ENCODE measurements at regions not wholly inside any gene's neighbourhood (a gene's known extent, or its start where the extent isn't known, plus 50 kb on each side); places are given as distances from the start of the nearest gene placed in this dataset.
"Not testable (repeated sequence)": the region's sequence is repeated elsewhere in the genome, so short reads cannot be mapped to it uniquely, and the experiment has no call there.

- DNase-seq, result not testable (repeated sequence)
Observed at GRCh38 chr5:153296251-153296844, 194.1 kb upstream of the GRIA1 start.

DNA sequence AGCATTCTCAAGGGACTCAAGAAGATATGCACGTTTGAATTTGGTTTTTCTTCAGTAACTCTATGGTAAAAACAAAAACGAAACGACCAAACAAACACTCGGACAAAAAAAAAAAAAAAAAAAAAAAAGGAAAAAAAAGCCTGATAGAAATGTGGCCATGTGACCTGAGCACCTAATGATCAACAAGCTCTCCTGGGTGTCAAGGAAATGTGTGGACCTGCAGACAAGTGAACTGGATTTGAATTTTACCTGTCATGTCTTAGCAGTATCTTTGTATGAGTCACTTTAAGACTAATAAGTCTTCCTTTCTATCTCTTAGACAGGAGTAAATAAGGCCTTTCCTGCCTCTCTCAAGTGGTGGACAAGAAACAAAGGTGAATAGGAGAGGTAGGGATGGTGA lies 190.6 kb upstream of the GRIA1 start:
- DNase-seq, result no peak

DNA sequence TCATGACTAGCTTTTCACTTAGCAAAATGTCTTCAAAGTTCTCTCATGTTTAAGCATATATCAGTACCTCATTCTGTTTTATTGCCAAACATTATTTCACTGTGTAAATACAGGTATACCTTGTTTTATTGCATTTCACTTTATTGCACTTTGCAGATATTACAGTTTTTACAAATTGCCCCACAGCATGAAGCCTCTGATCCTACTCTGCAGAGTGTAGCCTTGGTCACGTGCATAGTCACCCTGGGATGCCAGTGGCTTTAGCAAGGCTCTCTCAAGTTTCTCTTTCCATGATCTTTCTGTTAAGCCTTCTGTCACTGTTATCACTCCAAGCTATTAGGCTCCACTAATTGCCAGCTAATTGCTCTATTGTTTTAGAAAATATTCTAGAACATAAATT lies 182.2 kb upstream of the GRIA1 start:
- no peak for DNase-seq

DNA sequence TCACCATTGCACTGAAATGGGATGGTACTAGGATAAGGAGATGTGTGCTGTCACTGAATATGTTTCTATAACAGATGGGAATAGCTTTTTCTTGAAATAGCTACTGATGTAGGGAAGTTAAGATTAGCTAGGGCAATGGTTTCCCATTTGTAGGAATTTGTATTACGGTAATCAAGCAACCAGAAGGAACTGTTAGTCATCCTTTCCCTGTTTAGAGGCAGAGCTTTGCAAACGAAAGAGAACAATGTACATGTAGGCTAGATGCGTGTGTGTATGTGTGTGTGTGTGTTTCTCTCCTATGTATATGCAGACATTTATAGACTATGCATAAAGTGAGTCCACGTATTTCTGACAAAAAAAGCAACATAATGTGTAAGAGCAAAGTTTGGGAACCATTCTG lies 171.9 kb upstream of the GRIA1 start:
- DNase-seq, result no peak

DNA sequence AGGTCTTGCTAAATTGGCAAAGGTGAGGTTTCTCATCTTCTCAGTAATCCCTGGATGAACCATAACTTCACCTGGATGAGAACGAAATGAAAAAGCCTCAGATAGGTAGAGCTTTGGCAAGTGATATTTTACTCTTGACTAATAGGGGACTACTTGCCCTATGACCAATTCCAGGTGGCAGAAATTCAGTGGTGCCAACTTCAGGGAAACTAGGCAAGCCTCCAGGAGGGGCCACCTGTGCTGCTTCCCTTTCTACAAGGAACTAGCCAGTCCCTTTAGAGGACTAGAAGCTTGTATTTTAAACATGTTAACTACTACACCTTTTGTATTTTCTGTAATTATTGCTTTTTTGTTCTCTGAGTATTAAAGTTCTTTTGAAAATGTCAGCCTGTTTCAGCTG lies 169.0 kb upstream of the GRIA1 start:
- no peak for DNase-seq

GRCh38 chr5:153340139-153340538 lies 150.3 kb upstream of the GRIA1 start:
- no peak for DNase-seq

DNA sequence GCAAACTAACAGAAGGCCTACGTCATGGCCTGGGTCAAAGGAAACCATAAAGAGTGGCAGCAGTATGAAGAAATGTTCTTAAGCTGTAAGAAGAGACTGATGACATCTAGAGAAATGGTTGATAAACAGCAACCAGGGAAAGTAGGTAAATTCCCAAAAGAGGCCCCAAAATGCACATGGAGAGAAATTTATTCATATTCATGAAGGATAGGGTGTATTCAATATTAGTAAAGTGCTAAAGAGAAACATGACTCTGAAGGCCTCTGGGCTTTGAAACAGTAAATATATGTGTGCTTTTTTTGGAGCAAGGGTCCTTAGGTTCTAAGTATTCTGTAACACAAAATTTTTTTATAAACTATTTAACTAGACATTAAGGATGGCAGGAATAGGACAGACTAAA lies 149.7 kb upstream of the GRIA1 start:
- no peak for DNase-seq

DNA sequence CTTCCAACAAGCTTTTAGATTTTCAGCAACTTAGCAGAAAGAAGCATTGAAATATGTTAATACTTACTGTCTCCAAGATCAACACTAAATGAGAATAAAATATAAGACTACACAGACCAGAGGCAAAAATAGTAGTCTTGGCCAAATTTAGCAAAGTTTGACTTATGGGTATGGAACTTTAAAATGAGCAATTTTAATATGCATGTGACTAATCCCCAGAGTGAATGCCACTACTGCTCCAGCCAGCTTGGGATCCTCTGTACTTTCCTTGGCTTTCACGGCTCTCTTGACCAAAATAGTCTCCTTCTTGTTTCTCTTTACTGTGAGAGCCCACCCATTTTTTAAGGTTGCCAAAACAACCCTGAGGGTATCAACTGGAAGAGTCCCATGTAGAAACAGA lies 148.0 kb upstream of the GRIA1 start:
- DNase-seq, result no peak

DNA sequence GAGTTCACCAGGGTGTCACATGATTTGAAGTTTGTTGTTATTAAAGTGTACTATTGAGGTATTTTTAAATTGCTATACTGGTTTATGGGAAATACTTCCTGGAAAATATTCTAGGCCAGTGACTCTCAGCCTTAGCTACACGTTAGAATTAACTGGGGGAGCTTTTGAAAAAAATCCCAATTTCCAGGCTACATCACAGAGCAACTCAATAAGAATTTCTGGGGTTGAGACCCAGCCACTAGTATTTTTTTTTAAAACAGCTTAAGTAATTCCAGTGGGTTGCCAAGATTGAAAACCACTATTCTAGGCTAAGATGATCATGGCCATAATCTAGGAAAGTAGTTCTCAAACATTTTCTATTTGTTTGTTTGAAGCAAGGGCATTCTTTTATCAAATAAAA lies 142.9 kb upstream of the GRIA1 start:
- DNase-seq, result no peak

DNA sequence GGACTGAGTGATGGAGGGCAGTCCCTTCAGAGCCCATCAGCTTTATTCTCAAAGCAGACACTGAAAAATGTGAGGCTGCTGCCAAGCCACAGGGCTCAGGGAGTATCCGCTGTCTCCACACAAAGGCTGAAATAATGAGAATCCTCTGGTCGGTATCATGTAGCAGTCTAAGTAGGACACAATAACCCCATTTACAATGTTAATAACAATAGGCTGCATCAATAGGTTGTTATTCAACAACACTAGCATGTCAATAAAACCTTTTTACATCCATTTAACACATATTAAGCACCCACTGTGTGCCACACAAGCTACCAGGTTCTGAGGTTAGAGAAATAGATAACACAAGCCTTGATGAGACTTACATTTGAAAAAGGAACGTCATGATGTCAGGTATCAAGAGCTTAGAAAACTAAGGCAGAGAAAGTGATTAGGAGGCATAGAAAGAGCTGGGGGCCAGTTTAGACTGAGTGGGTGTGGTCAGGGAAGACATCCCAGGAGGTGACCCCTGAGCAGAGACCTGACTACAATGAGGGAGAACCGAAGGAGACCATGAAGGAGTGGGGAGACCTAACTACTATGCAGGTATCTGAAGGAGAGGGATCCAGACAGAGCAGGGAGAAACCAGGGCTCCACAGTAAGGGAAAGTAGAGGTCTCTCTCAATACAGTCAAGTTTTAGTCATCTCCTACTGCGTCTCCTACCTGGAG lies 140.1 kb upstream of the GRIA1 start:
- DNase-seq, result no peak

DNA sequence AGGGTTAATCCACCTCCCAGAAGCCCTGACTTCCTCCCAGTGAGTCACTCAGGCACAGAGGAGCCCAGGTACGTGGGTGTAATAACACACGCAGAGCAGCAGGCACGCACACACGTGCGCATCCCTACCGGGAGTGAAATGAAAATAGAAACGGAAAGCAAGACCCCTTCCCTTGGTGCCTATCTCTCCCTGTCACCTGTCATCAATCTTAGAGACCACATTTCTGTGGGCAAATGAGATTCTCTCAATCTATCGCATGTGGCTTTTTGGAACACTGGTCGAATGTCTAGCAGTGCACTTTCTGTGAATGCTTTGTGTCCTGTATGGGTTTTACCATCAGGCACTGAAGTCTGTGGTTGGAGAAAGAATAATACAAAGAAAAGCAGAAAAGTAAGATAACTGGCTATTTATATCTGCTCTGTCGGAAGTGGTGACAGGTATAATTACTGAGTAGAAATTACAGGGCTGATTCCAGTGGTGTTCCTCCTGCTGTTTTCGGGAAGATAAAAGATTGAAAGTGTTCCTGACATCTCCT lies 137.7 kb upstream of the GRIA1 start:
- peak; percentile 94 for DNase-seq

DNA sequence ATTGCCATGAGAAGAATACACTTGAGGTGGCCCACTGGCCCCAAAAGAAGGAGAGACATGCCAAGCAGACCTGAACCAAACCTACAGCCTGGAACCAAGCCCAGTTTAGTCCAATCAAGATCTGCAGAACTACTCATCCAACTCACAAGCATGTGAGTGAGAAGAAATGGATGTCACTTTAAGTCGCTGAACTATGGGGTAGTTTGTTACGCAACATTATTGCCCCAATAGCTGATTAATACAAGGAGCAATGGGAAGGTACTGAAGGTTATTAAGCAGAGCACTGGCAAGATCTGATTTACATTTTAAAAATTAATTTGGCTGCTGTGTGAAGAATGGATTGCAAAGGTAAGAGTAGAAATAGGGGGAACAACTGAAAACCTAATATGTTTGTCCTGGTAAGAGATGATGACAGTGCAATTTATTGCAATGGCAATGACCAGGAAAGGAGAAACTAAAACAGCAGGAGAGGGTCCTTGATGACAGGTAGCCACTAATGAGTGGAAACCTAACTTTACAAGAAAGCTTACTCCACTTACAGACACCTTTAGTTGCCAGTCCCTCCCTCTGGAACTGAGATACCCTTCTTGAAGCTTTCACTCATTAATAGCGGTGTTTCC lies 132.9 kb upstream of the GRIA1 start:
- no peak for DNase-seq

DNA sequence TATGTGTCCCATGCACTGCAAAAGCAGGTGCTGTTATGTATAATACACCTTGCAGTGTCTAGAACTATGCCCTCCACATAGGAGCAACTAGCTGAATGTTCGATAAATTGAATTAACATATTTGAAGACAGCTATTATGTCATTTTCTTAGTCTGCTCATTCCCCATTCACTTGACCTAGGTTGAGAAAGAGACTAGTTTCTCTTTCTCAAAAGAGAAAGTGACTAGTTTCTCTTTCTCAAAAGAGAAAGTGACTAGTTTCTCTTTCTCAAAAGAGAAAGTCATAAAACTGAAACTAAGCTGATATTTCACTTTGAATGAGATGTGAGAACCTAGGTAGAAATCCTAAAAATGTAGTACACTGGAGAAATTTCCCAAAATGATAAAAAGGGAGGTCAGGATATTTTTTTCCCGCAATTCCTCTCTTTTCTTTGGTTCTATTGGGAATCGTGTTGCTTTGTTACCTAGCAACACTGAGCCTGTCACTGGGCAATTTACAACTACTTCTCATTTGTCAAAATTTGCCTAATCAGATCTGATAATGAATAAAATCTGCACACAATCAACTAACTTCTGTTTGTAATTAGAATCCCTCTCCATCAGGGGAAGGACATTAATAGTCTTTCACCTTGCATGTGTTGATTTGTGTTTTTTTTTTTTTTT lies 132.0 kb upstream of the GRIA1 start:
- DNase-seq, result peak; percentile 43

GRCh38 chr5:153360860-153361259 lies 129.6 kb upstream of the GRIA1 start:
- DNase-seq, result no peak

DNA sequence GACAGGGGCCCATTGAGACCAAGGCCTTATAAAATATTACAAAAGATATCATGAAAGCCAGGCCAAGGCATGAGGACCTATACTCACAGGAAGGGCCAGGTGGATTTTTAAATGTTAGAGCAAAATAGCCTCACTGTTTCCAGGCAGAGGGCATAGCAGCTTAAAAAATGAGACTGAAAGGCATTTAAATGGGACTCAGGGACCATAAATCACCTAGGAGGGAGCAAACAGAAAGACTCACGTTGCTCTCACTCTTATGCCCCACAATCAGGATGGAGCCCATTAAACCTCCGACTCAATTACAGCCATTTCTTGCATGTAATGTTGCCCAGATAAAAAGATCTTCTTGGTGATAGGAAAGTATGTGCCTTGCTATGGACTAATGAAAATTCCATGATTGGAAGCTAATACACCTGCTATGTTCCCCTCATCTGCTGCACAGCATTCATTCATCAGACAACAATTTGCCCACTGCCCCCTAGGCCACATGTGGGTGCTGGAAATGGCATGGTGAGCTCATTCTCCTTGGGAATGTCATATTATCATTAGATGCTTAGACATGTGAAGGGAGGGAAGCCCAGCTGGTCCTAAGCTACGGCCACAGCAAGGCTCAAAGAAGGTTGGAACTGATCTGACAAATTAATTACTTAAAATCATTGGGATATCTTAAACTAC lies 128.6 kb upstream of the GRIA1 start:
- DNase-seq, result no peak

DNA sequence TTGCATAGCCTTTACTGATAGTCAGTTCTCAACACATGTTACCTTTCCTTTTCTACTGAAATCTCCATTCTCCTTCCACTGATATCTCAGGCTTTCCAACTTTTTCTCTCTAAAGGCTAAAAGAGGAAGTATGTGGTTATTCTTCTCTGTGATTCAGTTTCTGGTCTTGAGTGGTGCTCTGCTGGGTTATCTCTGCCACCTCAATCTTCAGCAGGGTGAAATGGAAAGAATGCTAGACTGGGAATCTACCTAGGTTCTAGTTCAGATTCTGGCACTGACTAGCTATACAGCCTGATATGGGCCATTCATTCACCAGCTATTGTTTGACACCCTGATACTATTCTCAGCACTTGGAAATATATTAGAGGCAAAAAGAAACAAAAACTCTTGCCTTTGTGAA lies 124.9 kb upstream of the GRIA1 start:
- DNase-seq, result peak; percentile 66

- no peak for DNase-seq
Observed at GRCh38 chr5:153367466-153367865, 123.0 kb upstream of the GRIA1 start.

DNA sequence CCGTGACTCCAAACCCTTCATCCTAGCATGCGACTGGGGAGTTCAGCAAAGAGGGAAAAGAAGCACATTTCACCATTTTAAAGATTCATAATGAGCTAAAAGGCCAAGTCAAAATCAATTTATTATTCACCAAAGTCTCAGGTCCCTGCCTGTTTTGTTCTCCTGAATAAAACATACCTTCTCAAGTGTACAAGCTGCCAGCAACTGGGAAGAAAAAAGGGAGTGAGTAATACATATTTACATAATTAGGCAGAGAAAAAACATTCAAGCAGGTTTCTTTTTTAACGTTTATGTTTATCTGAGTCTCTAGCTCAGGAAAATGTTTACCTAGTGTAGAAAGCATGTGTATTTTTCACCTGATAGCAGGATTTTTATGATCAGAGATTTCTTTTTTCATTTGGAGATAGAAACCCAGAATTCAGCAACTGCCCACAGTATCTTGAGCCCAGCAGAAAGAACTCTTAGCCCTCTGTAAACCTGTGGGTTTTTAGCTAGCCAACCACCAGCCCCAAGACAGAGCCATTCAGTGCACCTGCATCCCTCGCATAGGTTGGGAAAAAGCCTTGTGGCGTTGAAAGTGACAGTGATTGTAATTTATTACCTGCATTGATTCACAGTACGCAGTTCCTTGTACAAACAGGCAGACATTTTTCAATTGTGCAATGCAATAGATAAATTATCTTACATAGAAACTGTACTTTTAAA lies 117.9 kb upstream of the GRIA1 start:
- no peak for DNase-seq

DNA sequence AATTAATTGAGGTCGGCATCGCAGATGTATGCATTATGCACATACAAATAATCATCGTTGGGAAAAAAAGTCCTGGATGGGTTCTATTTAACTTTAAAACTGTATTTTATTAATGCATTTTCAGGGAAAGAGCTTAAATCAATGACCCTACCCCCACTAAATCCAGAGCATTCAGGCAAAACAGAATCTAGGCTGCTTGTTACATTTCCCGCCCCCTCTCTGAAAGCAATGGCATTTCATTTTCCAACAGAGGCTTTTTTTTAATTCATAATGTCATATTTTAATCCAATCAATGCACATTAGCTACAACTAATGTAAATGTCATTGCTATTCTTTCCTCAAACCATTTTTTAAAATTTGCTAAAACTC lies 117.4 kb upstream of the GRIA1 start:
- DNase-seq, result no peak

DNA sequence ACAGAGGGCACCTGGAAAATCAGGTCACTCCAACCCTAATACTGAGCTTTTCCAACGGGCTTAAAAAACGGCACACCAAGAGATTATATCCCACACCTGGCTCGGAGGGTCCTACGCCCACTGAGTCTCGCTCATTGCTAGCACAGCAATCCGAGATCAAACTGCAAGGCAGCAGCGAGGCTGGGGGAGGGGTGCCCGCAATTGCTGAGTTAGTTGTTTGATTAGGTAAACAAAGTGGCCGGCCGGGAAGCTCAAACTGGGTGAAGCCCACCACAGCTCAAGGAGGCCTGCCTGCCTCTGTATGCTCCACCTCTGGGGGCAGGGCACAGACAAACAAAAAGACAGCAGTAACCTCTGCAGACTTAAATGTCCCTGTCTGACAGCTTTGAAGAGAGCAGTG lies 108.8 kb upstream of the GRIA1 start:
- DNase-seq, result not testable (repeated sequence)

- no peak for DNase-seq
Observed at GRCh38 chr5:153390569-153390968, 99.9 kb upstream of the GRIA1 start.

- no peak for DNase-seq
Observed at GRCh38 chr5:153399595-153399994, 90.9 kb upstream of the GRIA1 start.

DNA sequence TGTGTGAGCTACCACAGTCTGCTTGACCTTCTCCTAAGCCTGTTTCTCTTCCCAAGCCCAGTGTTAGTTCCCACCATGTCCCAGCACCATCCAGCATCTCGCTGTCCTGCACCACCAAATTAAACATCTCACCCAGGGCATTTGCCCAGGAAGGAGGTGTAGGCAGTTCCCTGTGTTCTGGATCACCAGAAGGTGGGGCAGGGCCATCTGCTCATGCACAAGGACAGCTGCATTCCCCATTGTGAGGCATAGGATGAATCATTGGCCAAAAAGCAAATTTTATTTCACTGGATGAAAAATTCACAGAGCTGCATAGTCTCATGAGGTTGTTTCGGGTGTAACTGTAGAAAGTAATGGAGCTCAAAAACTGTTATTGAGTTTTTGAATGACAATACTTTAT lies 89.5 kb upstream of the GRIA1 start:
- no peak for DNase-seq

Data from OCI-M1 (cell line).